Sigmoid colon (tissue), 4 donors: ENCODE measurements at regions not wholly inside any gene's neighbourhood (a gene's known extent, or its start where the extent isn't known, plus 50 kb on each side); places are given as distances from the start of the nearest gene placed in this dataset.

Experiments used
- EP300 ChIP-seq, 4 donors: sonication (generic); formaldehyde crosslinking; IDR thresholded peaks; one replicate each; pipeline ENCODE4 v1.6.1; 2017; ENCODE audit warnings: antibody characterized with exemption in 4 of 4
- POLR2A ChIP-seq, 2 donors: fragments of 450-650 bp; IDR thresholded peaks; one replicate each; pipeline ENCODE4 v1.6.1; 2016; ENCODE audit warnings: antibody characterized with exemption in 2 of 2, mild to moderate bottlenecking in 2 of 2, moderate library complexity in 2 of 2
- POLR2AphosphoS5 ChIP-seq, 4 donors: sonication (generic); formaldehyde crosslinking; IDR thresholded peaks; one replicate each; pipeline ENCODE4 v1.6.1; 2017; ENCODE audit warnings: antibody characterized with exemption in 4 of 4
- TF ChIP-seq, protein P1 (sequence below), 4 experiments: fragments of 450-650 bp in 3 of 4; fragments of 200-600 bp in 1 of 4; IDR thresholded peaks; one replicate each; pipeline ENCODE4 v1.5.1; 2016 to 2019; ENCODE audit warnings: antibody characterized with exemption in 4 of 4, mild to moderate bottlenecking in 3 of 4, moderate library complexity in 2 of 4

DNA sequence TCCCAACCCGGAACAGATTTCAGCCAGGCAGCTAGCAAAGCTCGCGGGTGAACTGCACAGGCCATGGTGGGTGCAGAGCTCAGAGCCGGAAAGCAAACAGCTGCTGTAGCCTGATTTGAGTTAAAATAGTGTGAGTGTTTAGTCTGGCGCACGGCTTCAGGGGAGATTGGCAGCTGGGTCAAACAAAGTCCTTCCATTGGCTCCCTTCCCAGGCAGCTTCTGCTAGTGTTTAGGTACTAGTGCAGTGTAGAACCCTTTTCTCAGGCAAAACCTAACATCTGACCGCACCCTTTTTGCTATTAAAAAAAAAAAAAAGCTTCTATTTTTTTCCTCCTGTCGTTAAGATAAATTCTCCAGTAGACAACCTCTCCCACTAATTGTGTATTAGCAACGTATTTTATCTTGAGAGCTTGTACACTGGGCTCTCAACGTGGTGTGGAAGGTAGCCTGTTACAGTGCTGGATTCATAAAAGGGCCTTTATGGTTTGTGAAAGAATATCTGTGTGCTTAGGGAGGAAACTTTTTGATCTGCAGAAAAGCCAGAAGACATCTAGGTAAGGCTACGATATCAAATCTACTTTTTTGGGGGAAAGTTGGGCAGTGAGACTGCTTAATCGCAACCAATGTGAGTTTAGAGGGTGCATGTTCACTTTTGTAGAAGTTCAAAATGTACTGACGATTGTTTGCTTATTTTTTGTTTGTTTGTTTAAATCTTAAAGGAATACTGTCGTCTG lies 689.6 kb downstream of the USP25 start:
- TF ChIP-seq, protein P1, sequence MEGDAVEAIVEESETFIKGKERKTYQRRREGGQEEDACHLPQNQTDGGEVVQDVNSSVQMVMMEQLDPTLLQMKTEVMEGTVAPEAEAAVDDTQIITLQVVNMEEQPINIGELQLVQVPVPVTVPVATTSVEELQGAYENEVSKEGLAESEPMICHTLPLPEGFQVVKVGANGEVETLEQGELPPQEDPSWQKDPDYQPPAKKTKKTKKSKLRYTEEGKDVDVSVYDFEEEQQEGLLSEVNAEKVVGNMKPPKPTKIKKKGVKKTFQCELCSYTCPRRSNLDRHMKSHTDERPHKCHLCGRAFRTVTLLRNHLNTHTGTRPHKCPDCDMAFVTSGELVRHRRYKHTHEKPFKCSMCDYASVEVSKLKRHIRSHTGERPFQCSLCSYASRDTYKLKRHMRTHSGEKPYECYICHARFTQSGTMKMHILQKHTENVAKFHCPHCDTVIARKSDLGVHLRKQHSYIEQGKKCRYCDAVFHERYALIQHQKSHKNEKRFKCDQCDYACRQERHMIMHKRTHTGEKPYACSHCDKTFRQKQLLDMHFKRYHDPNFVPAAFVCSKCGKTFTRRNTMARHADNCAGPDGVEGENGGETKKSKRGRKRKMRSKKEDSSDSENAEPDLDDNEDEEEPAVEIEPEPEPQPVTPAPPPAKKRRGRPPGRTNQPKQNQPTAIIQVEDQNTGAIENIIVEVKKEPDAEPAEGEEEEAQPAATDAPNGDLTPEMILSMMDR (IDR thresholded peaks at IDR 0.05): no peak
- TF ChIP-seq POLR2AphosphoS5 (IDR thresholded peaks at IDR 0.05): peak in 2 of 4 donors; percentile 31 to 34
- TF ChIP-seq POLR2A (IDR thresholded peaks at IDR 0.05): no peak
- TF ChIP-seq EP300 (IDR thresholded peaks at IDR 0.05): no peak
